BLaER1 treated with 17β-estradiol and CSF1 and Interleukin-3, amounts not matched to agents 10 nM and 100 nM (cell line): ENCODE measurements at regions not wholly inside any gene's neighbourhood (a gene's known extent, or its start where the extent isn't known, plus 50 kb on each side); places are given as distances from the start of the nearest gene placed in this dataset.
"Not testable (repeated sequence)": the region's sequence is repeated elsewhere in the genome, so short reads cannot be mapped to it uniquely, and the experiment has no call there.

ENCODE experiments used
- H3K27ac ChIP-seq, 11 experiments: shearing (Covaris generic); formaldehyde crosslinking; 2 replicates each; pipeline ENCODE4 v1.8.1; 2022
- H3K27me3 ChIP-seq, 11 experiments: shearing (Covaris generic); formaldehyde crosslinking; 2 replicates each; pipeline ENCODE4 v1.8.1; 2022
- H3K36me3 ChIP-seq, 11 experiments: shearing (Covaris generic); formaldehyde crosslinking; 2 replicates each; pipeline ENCODE4 v1.8.1; 2022
- H3K4me1 ChIP-seq, 10 experiments: shearing (Covaris generic); formaldehyde crosslinking; 2 replicates each; pipeline ENCODE4 v1.8.1; 2022
- H3K4me2 ChIP-seq, 11 experiments: shearing (Covaris generic); formaldehyde crosslinking; 2 replicates each; pipeline ENCODE4 v1.8.1; 2022
- H3K4me3 ChIP-seq, 10 experiments: shearing (Covaris generic); formaldehyde crosslinking; 2 replicates each; pipeline ENCODE4 v1.8.1; 2022
- H3K9ac ChIP-seq, 11 experiments: shearing (Covaris generic); formaldehyde crosslinking; 2 replicates each; pipeline ENCODE4 v1.8.1; 2022
- H3K9me3 ChIP-seq, 11 experiments: shearing (Covaris generic); formaldehyde crosslinking; replicated peaks in 1 of 11; 2 replicates each; pipeline ENCODE4 v1.8.1; 2022
- H4K20me1 ChIP-seq, 11 experiments: shearing (Covaris generic); formaldehyde crosslinking; 2 replicates each; pipeline ENCODE4 v1.8.1; 2022
- Cebpa-rat ChIP-seq, 11 experiments: shearing (Covaris generic); IDR thresholded peaks; 2 replicates each; pipeline ENCODE4 v1.8.1; 2022

DNA sequence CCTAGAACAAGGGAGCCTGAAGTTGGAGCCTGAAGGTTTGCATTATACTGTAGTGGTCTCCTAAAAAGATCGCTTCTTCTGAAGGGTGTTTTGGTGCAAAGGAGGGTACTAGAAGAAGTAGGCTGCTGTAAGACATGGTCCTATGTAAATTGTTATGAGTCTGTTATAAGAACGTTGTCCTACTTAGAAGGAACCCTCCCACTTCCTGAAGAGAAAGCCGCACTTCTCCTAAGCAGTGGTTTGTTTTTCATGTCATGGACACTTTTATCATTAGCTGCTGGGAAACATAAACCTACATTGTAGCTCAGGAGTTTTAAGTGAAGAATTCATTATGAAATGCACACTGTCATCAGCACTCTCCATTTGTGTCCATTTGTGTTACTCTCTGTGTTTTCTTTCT lies 129.1 kb upstream of the ITGB1 start:
- peaks cover 12 to 33% (median 23%) of the 10 kb centered on the region in 11 experiments; a peak in 19 of 22 replicates for H3K9me3 ChIP-seq
- TF ChIP-seq Cebpa-rat (IDR thresholded peaks at IDR 0.05): no peak
- H4K20me1 ChIP-seq: no peaks in the 10 kb centered on the region
- no peak overlapping the region for H3K9ac ChIP-seq
- H3K4me2 ChIP-seq: peak overlapping the region in 10 of 11 experiments; percentile 5 to 44 (median 31); a peak in 17 of 22 replicates
- H3K4me3 ChIP-seq: no peak overlapping the region
- peaks cover 10 to 14% (median 12%) of the 10 kb centered on the region in 10 experiments; a peak in 18 of 20 replicates for H3K4me1 ChIP-seq
- no peaks in the 10 kb centered on the region for H3K36me3 ChIP-seq
- H3K27ac ChIP-seq: no peak overlapping the region
- H3K27me3 ChIP-seq: no peaks in the 10 kb centered on the region

DNA sequence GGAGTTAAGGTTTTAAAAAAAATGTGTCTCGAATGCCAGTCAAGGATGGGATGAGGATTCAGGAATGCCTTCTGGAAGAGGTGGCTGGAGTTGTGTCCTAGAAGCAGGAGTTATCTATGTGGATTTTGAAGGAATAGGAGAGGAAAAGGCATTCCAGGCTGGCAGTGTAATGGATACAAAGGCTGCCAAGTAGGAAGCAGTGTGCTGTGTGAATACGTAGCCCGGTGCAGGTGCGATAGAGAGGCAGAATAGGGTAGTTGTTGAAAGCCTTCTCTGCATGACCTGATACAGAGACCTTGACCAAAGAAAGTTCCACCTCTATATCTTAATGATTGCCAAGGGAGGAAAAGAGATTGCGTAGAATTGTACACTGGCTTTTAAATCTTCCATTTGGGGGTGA lies 128.1 kb upstream of the ITGB1 start:
- Histone ChIP-seq H3K27ac (no peak overlapping the region), H3K36me3 (no peaks in the 10 kb centered on the region), H3K9ac (no peak overlapping the region), H3K4me1 (peaks cover 10 to 14% (median 12%) of the 10 kb centered on the region in 10 experiments; a peak in 18 of 20 replicates), H3K4me3 (no peak overlapping the region), H4K20me1 (no peaks in the 10 kb centered on the region), H3K9me3 (peaks cover 12 to 33% (median 23%) of the 10 kb centered on the region in 11 experiments; a peak in 19 of 22 replicates), H3K27me3 (no peaks in the 10 kb centered on the region), H3K4me2 (no peak overlapping the region)
- no peak for TF ChIP-seq Cebpa-rat (IDR thresholded peaks at IDR 0.05)

GRCh38 chr10:33085313-33085833 lies 127.3 kb upstream of the ITGB1 start:
- Histone ChIP-seq H3K9ac (no peak overlapping the region), H3K27ac (no peak overlapping the region), H3K4me3 (no peak overlapping the region), H3K27me3 (no peaks in the 10 kb centered on the region), H3K36me3 (no peaks in the 10 kb centered on the region), H3K4me1 (peaks cover 10 to 14% (median 12%) of the 10 kb centered on the region in 10 experiments; a peak in 18 of 20 replicates), H3K4me2 (no peak overlapping the region), H4K20me1 (no peaks in the 10 kb centered on the region), H3K9me3 (peaks cover 12 to 29% (median 23%) of the 10 kb centered on the region in 11 experiments; a peak in 19 of 22 replicates)
- no peak for TF ChIP-seq Cebpa-rat (IDR thresholded peaks at IDR 0.05)

DNA sequence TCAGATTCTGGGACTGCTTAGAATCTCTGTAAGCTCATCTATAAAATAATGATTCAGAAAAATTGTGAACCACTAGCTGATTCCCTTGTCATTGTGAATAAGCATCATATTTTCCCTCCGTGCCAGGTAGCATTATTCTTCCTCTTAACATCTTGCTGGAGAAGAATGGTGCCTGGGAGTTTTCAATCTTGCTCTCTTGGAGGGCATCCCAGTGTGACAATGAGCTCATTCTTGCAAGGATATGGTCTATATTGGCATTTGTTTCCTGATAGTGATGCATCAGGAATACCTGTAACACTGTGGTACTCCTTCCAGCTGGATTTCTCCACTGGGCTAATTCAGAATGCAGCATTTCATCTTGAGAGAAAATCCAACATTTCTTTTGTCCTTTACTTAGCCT lies 126.4 kb upstream of the ITGB1 start:
- Histone ChIP-seq H3K27ac (no peak overlapping the region), H3K9me3 (peaks cover 12 to 22% (median 14%) of the 10 kb centered on the region in 11 experiments; a peak in 19 of 22 replicates), H3K4me3 (no peak overlapping the region), H4K20me1 (no peaks in the 10 kb centered on the region), H3K9ac (no peak overlapping the region), H3K4me2 (no peak overlapping the region), H3K4me1 (peaks cover 10 to 14% (median 12%) of the 10 kb centered on the region in 10 experiments; a peak in 18 of 20 replicates), H3K27me3 (no peaks in the 10 kb centered on the region), H3K36me3 (no peaks in the 10 kb centered on the region)
- no peak for TF ChIP-seq Cebpa-rat (IDR thresholded peaks at IDR 0.05)

- Histone ChIP-seq H3K36me3 (no peaks in the 10 kb centered on the region), H3K4me1 (peaks cover 6 to 8% (median 8%) of the 10 kb centered on the region in 10 experiments; a peak in 18 of 20 replicates), H3K4me2 (no peak overlapping the region), H3K27me3 (no peaks in the 10 kb centered on the region), H3K9ac (no peak overlapping the region), H3K9me3 (peaks cover 0 to 9% (median 0%) of the 10 kb centered on the region in 11 experiments; a peak in 6 of 22 replicates), H3K27ac (no peak overlapping the region), H4K20me1 (no peaks in the 10 kb centered on the region), H3K4me3 (no peak overlapping the region)
- no peak for TF ChIP-seq Cebpa-rat (IDR thresholded peaks at IDR 0.05)
Observed at GRCh38 chr10:33082373-33082895, 124.4 kb upstream of the ITGB1 start.

GRCh38 chr10:33080467-33080866 lies 122.4 kb upstream of the ITGB1 start:
- not testable (repeated sequence) for H3K4me1 ChIP-seq, H3K9me3 ChIP-seq, H3K27me3 ChIP-seq, H3K27ac ChIP-seq, H3K4me2 ChIP-seq, H3K4me3 ChIP-seq, H3K9ac ChIP-seq, H4K20me1 ChIP-seq, H3K36me3 ChIP-seq

GRCh38 chr10:33074443-33074842 lies 116.4 kb upstream of the ITGB1 start:
- Histone ChIP-seq H3K36me3 (no peaks in the 10 kb centered on the region), H3K4me3 (no peak overlapping the region), H3K4me1 (no peaks in the 10 kb centered on the region), H3K9me3 (peaks cover 0 to 13% (median 5%) of the 10 kb centered on the region in 11 experiments; a peak in 7 of 22 replicates), H3K27ac (no peak overlapping the region), H3K27me3 (no peaks in the 10 kb centered on the region), H3K9ac (no peak overlapping the region), H4K20me1 (no peaks in the 10 kb centered on the region), H3K4me2 (no peak overlapping the region)
- no peak for TF ChIP-seq Cebpa-rat (IDR thresholded peaks at IDR 0.05)

DNA sequence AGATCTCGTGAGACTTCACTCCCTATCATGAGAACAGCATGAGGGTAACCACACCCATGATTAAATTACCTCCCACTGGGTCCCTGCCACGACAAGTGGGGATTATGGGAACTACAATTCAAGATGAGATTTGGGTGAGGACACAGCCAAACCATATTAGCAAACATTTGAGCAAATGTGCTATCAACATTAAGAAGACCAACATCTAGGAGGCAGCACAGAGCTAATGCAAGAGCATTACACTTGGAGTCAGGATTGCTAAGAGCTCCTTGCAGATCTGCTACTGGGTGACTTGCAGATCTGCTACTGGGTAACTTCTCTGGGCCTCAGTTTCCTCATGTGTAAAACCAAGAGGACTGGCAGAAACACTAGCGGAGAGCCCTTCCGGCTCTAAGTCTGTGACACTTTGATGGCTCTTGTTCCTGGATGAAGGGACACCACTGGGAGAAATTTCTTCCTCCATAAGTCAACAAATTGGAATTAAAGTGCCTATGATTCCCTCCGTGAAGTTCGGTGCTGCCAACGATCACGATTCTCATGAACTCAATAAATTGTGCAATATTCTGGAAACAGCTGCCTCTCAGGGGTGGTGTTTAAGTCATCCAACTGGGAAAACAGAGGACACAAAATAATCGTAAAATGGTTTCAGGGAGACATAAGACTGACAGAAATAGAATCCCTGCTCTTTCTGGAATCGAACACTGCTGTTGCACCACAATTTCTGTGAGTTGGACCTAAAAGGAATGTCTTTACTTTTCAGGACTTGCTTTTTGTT lies 115.8 kb upstream of the ITGB1 start:
- no peak overlapping the region for H3K4me2 ChIP-seq

DNA sequence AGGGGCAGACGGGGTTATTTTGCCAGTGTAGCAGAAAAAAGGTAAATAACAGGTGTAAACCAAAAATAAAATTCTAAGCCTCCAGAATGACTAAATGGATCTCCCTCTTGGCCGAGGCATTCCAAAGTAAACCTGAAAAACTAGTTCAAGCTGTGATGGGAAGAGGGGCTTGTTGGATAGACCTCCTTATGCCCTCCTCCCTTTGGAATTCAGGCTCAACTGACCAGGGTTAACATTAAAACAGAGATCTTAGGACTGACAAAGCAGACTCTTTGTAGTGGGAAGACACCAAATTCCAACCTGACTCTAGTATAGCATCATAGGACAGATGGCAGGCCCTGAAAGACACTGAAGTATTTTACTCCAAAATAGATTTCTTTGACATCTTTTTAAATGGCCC lies 113.8 kb upstream of the ITGB1 start:
- Histone ChIP-seq H3K9me3 (peaks cover 0 to 14% (median 0%) of the 10 kb centered on the region in 11 experiments; a peak in 8 of 22 replicates), H3K27me3 (no peaks in the 10 kb centered on the region), H3K27ac (no peak overlapping the region), H3K4me1 (no peaks in the 10 kb centered on the region), H4K20me1 (no peaks in the 10 kb centered on the region), H3K36me3 (no peaks in the 10 kb centered on the region), H3K4me3 (no peak overlapping the region), H3K9ac (no peak overlapping the region), H3K4me2 (no peak overlapping the region)
- TF ChIP-seq Cebpa-rat (IDR thresholded peaks at IDR 0.05): no peak

More for the DNA sequence above, 115.8 kb upstream of the ITGB1 start:
- H3K4me3 ChIP-seq: no peak overlapping the region
- no peak overlapping the region for H3K27ac ChIP-seq
- no peaks in the 10 kb centered on the region for H4K20me1 ChIP-seq
- no peak overlapping the region for H3K9ac ChIP-seq
- H3K27me3 ChIP-seq: no peaks in the 10 kb centered on the region
- no peaks in the 10 kb centered on the region for H3K4me1 ChIP-seq
- peaks cover 0 to 13% (median 5%) of the 10 kb centered on the region in 11 experiments; a peak in 8 of 22 replicates for H3K9me3 ChIP-seq
- no peaks in the 10 kb centered on the region for H3K36me3 ChIP-seq
- TF ChIP-seq Cebpa-rat (IDR thresholded peaks at IDR 0.05): peak in 1 of 11 experiments; percentile 47; a peak in 1 of 22 replicates
